22Rv1 (cell line): ENCODE measurements at regions not wholly inside any gene's neighbourhood (a gene's known extent, or its start where the extent isn't known, plus 50 kb on each side); places are given as distances from the start of the nearest gene placed in this dataset.

Experiments used
- CTCF ChIP-seq: fragments of 450-650 bp; IDR thresholded peaks from 2 replicates; pipeline ENCODE4 v1.5.1; 2017; ENCODE audit warnings: mild to moderate bottlenecking
- ZFX ChIP-seq: fragments of 450-650 bp; IDR thresholded peaks from 2 replicates; pipeline ENCODE4 v1.6.1; 2017; ENCODE audit warnings: antibody characterized with exemption, borderline replicate concordance

- TF ChIP-seq CTCF (no peak), ZFX (no peak)
These were observed 105.7 kb upstream of the PPM1H start for GRCh38 chr12:63040526-63041220.
